ENCODE measurements at regions not wholly inside any gene's neighbourhood (a gene's known extent, or its start where the extent isn't known, plus 50 kb on each side); places are given as distances from the start of the nearest gene placed in this dataset.

- no peak for DNase-seq
- Histone ChIP-seq H3K36me3 (no peaks in the 10 kb centered on the region), H3K9me3 (no peaks in the 10 kb centered on the region), H3K4me3 (no peak overlapping the region), H3K9ac (ENCODE audit: low read depth in 2 of 2, low read length in 2 of 2) (no peak overlapping the region), H3K4me1 (no peaks in the 10 kb centered on the region), H3K27me3 (no peaks in the 10 kb centered on the region), H3K27ac (no peak overlapping the region)
- intact Hi-C loops (cut with DNase I): no loop called here
- no peak for TF ChIP-seq CTCF (IDR thresholded peaks at IDR 0.05)
Observed at GRCh38 chr3:101149707-101150106, 156.5 kb upstream of the ABI3BP start.

DNA sequence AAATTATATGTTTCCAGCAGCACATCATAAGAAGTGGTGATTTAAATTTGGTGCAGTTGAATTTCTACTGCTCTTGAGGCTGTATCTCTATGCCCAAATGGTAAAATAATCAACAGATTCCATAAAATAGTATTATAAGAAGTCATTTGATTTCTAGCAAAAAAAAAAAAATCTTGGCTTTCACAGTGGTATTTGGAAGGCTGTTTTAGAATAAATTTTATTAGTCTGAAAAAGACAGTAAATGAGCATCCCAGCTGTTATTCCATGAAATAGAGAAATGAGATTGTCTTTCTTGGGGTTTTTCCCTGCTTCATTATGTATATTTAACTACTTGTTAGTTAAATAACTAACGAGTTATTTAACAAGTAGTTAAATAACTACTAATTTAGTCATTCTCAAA, 156.0 kb upstream of the ABI3BP start:
- H3K4me1 ChIP-seq: no peaks in the 10 kb centered on the region
- TF ChIP-seq CTCF (IDR thresholded peaks at IDR 0.05): no peak
- DNase-seq: no peak
- H3K27me3 ChIP-seq: no peaks in the 10 kb centered on the region
- intact Hi-C loops (cut with DNase I): no loop called here
- H3K9me3 ChIP-seq: no peaks in the 10 kb centered on the region
- no peak overlapping the region for H3K4me3 ChIP-seq
- no peak overlapping the region for H3K9ac ChIP-seq (ENCODE audit: low read depth in 2 of 2, low read length in 2 of 2)
- H3K36me3 ChIP-seq: no peaks in the 10 kb centered on the region
- no peak overlapping the region for H3K27ac ChIP-seq

- intact Hi-C loops (cut with DNase I): no loop called here
- no peak overlapping the region for H3K9ac ChIP-seq (ENCODE audit: low read depth in 2 of 2, low read length in 2 of 2)
- no peaks in the 10 kb centered on the region for H3K9me3 ChIP-seq
- no peaks in the 10 kb centered on the region for H3K27me3 ChIP-seq
- no peak for TF ChIP-seq CTCF (IDR thresholded peaks at IDR 0.05)
- no peak for DNase-seq
- no peaks in the 10 kb centered on the region for H3K36me3 ChIP-seq
- no peak overlapping the region for H3K4me3 ChIP-seq
- H3K27ac ChIP-seq: no peak overlapping the region
- no peaks in the 10 kb centered on the region for H3K4me1 ChIP-seq
Observed at GRCh38 chr3:101148001-101148400, 154.8 kb upstream of the ABI3BP start.

- intact Hi-C loops (cut with DNase I): no loop called here
- DNase-seq: no peak
- no peak overlapping the region for H3K9ac ChIP-seq (ENCODE audit: low read depth in 2 of 2, low read length in 2 of 2)
- H3K27me3 ChIP-seq: no peaks in the 10 kb centered on the region
- TF ChIP-seq CTCF (IDR thresholded peaks at IDR 0.05): no peak
- no peaks in the 10 kb centered on the region for H3K4me1 ChIP-seq
- no peak overlapping the region for H3K4me3 ChIP-seq
- H3K27ac ChIP-seq: no peak overlapping the region
- no peaks in the 10 kb centered on the region for H3K36me3 ChIP-seq
- no peaks in the 10 kb centered on the region for H3K9me3 ChIP-seq
Observed at GRCh38 chr3:101146946-101147345, 153.7 kb upstream of the ABI3BP start.

GRCh38 chr3:101144105-101144504, 150.9 kb upstream of the ABI3BP start:
- DNase-seq: no peak
- intact Hi-C loops (cut with DNase I): no loop called here
- H3K9ac ChIP-seq (ENCODE audit: low read depth in 2 of 2, low read length in 2 of 2): no peak overlapping the region
- no peaks in the 10 kb centered on the region for H3K27me3 ChIP-seq
- no peak overlapping the region for H3K27ac ChIP-seq
- no peaks in the 10 kb centered on the region for H3K4me1 ChIP-seq
- H3K4me3 ChIP-seq: no peak overlapping the region
- TF ChIP-seq CTCF (IDR thresholded peaks at IDR 0.05): no peak
- H3K9me3 ChIP-seq: no peaks in the 10 kb centered on the region
- no peaks in the 10 kb centered on the region for H3K36me3 ChIP-seq

DNA sequence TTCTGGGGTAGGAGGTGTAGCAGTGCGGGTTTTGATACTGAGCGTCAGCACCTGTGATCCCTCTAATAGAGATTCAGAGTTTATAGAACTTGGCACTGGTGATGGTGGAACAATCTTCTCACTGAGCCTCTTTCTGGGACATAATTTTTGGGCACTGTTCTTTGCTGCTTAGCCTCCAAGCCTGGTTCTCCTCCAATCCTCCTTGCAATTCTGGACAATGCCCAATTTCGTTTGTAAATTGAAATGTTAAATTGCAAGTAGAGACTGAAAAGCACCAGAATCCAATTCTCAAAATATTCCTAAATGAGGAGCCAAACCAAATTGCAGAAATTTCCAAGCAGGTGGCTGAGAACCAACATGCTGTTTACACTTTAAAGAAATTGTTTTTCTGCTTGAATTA, 149.8 kb upstream of the ABI3BP start:
- Histone ChIP-seq H3K4me1 (no peaks in the 10 kb centered on the region), H3K27ac (no peak overlapping the region), H3K4me3 (no peak overlapping the region), H3K36me3 (no peaks in the 10 kb centered on the region), H3K9ac (ENCODE audit: low read depth in 2 of 2, low read length in 2 of 2) (no peak overlapping the region), H3K9me3 (no peaks in the 10 kb centered on the region), H3K27me3 (no peaks in the 10 kb centered on the region)
- DNase-seq: no peak
- intact Hi-C loops (cut with DNase I): no loop called here
- TF ChIP-seq CTCF (IDR thresholded peaks at IDR 0.05): no peak

Data from colonic mucosa (tissue), 4 donors.